A673 (cell line): ENCODE measurements at regions not wholly inside any gene's neighbourhood (a gene's known extent, or its start where the extent isn't known, plus 50 kb on each side); places are given as distances from the start of the nearest gene placed in this dataset.
A peak's percentile ranks its signal among the peaks of the same experiment; 100 is the strongest.

Source experiments
- BruUV-seq: library from RNA; stranded (reverse); fragments of 400-500 nt; replicated peaks from 2 replicates; lab custom pipeline; 2021; lab: Mats Ljungman, UMichigan
- CTCF ChIA-PET: fragments of 300-600 bp; sonication (Branson Sonifier 250); formaldehyde crosslinking; loops from one replicate; lab custom pipeline; 2022; ENCODE audit warnings: antibody characterized with exemption; lab: Charles Lee
- POLR2A ChIA-PET: fragments of 300-600 bp; sonication (Branson Sonifier 250); formaldehyde crosslinking; loops from one replicate; lab custom pipeline; 2022; ENCODE audit warnings: antibody characterized with exemption; ENCODE audit not compliant: low non-redundant PET; lab: Charles Lee
- DNase-seq: peaks from one replicate; pipeline ENCODE4 v3.0.0-alpha.2; 2015; ENCODE audit warnings: low spot score
- H3K27ac ChIP-seq: fragments of 200-600 bp; sonication (generic); 2 replicates; pipeline ENCODE4 v1.5.1; 2016; ENCODE audit warnings: mixed run types, low read depth, mild to moderate bottlenecking, mixed read lengths, antibody characterized with exemption, low read length; ENCODE audit not compliant: poor library complexity, severe bottlenecking
- H3K27me3 ChIP-seq: fragments of 200-600 bp; sonication (generic); replicated peaks from 2 replicates; pipeline ENCODE4 v1.6.1; 2017; ENCODE audit warnings: mixed run types, low read depth, mild to moderate bottlenecking, mixed read lengths, antibody characterized with exemption, low read length; ENCODE audit not compliant: insufficient read depth, poor library complexity
- H3K36me3 ChIP-seq: fragments of 200-600 bp; sonication (generic); 2 replicates; pipeline ENCODE4 v1.6.1; 2016; ENCODE audit warnings: mixed run types, mild to moderate bottlenecking, mixed read lengths, antibody characterized with exemption, low read length; ENCODE audit not compliant: insufficient read depth, poor library complexity, severe bottlenecking
- H3K4me1 ChIP-seq: fragments of 200-600 bp; sonication (generic); 2 replicates; pipeline ENCODE4 v1.6.1; 2017; ENCODE audit warnings: mixed run types, mild to moderate bottlenecking, mixed read lengths, antibody characterized with exemption, low read length; ENCODE audit not compliant: insufficient read depth, poor library complexity, severe bottlenecking
- H3K4me3 ChIP-seq: fragments of 200-600 bp; sonication (generic); 2 replicates; pipeline ENCODE4 v1.5.1; 2016; ENCODE audit warnings: low read depth, mixed run types, mild to moderate bottlenecking, mixed read lengths, low read length; ENCODE audit not compliant: poor library complexity, severe bottlenecking
- H3K9me3 ChIP-seq: fragments of 200-600 bp; sonication (generic); 2 replicates; pipeline ENCODE4 v1.6.1; 2016; ENCODE audit warnings: mixed run types, low read depth, mild to moderate bottlenecking, mixed read lengths, antibody characterized with exemption, low read length; ENCODE audit not compliant: poor library complexity, severe bottlenecking
- EZH2 ChIP-seq: fragments of 200-600 bp; sonication (generic); IDR thresholded peaks from 2 replicates; pipeline ENCODE4 v1.6.1; 2017; ENCODE audit warnings: borderline replicate concordance, low read depth, mild to moderate bottlenecking, mixed read lengths, antibody characterized with exemption, low read length; ENCODE audit not compliant: poor library complexity, severe bottlenecking
- intact Hi-C: fragments of 100-400 bp; cut with micrococcal nuclease; formaldehyde crosslinking; loops from one replicate; pipeline ENCODE4 v1.10.0; 2022; ENCODE audit not compliant: unreplicated experiment
- TF ChIP-seq, protein P1 (sequence below): fragments of 300-800, 200-600 bp; sonication (generic); conservative IDR thresholded peaks from 2 replicates; pipeline ENCODE4 v1.5.1; 2017; ENCODE audit warnings: low read depth, mild to moderate bottlenecking, antibody characterized with exemption, low read length, moderate library complexity, mixed read lengths

- peaks cover 75% of the 10 kb centered on the region for H3K27me3 ChIP-seq
- no peak overlapping the region for H3K27ac ChIP-seq
- no peaks in the 10 kb centered on the region for H3K9me3 ChIP-seq
- POLR2A ChIA-PET, result no interaction called here
- CTCF ChIA-PET, result no interaction called here
- H3K4me3 ChIP-seq, result peak overlapping the region; percentile 47
- BruUV-seq, result no TSS peak
- intact Hi-C loops, result no loop called here
- peak; percentile 28 for TF ChIP-seq EZH2
- TF ChIP-seq, protein P1, sequence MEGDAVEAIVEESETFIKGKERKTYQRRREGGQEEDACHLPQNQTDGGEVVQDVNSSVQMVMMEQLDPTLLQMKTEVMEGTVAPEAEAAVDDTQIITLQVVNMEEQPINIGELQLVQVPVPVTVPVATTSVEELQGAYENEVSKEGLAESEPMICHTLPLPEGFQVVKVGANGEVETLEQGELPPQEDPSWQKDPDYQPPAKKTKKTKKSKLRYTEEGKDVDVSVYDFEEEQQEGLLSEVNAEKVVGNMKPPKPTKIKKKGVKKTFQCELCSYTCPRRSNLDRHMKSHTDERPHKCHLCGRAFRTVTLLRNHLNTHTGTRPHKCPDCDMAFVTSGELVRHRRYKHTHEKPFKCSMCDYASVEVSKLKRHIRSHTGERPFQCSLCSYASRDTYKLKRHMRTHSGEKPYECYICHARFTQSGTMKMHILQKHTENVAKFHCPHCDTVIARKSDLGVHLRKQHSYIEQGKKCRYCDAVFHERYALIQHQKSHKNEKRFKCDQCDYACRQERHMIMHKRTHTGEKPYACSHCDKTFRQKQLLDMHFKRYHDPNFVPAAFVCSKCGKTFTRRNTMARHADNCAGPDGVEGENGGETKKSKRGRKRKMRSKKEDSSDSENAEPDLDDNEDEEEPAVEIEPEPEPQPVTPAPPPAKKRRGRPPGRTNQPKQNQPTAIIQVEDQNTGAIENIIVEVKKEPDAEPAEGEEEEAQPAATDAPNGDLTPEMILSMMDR, result no peak
- peaks cover 17% of the 10 kb centered on the region for H3K4me1 ChIP-seq
- DNase-seq, result no peak
- H3K36me3 ChIP-seq, result no peaks in the 10 kb centered on the region
Measured at GRCh38 chr10:100655760-100656421, 89.5 kb upstream of the PAX2 start.

- DNase-seq, result peak; percentile 42
- Histone ChIP-seq H3K4me1 (peaks cover 17% of the 10 kb centered on the region), H3K27ac (no peak overlapping the region), H3K9me3 (no peaks in the 10 kb centered on the region), H3K4me3 (peak overlapping the region; percentile 15), H3K36me3 (no peaks in the 10 kb centered on the region), H3K27me3 (peaks cover 79% of the 10 kb centered on the region)
- POLR2A ChIA-PET, result no interaction called here
- TF ChIP-seq, protein P1, result no peak
- TF ChIP-seq EZH2, result no peak
- no TSS peak for BruUV-seq
- intact Hi-C loops, result no loop called here
- CTCF ChIA-PET, result no interaction called here
Measured at GRCh38 chr10:100656454-100656853, 88.9 kb upstream of the PAX2 start.

GRCh38 chr10:100658269-100658668 is 87.1 kb upstream of the PAX2 start:
- Histone ChIP-seq H3K4me3 (no peak overlapping the region), H3K4me1 (peaks cover 17% of the 10 kb centered on the region), H3K27me3 (peaks cover 71% of the 10 kb centered on the region), H3K36me3 (no peaks in the 10 kb centered on the region), H3K9me3 (no peaks in the 10 kb centered on the region), H3K27ac (no peak overlapping the region)
- no peak for DNase-seq
- intact Hi-C loops, result no loop called here
- ChIA-PET POLR2A (no interaction called here), CTCF (interaction anchor here (0.5 kb wide), 1 partner anchor 95 kb away, joined by 4 read pairs; no protein-coding TSS in a partner anchor)
- TF ChIP-seq EZH2, result no peak
- TF ChIP-seq, protein P1, result no peak
- no TSS peak for BruUV-seq
